ENCODE measurements at regions not wholly inside any gene's neighbourhood (a gene's known extent, or its start where the extent isn't known, plus 50 kb on each side); places are given as distances from the start of the nearest gene placed in this dataset.
A peak's percentile ranks its signal among the peaks of the same experiment; 100 is the strongest.

- WGBS (ENCODE audit: extremely low coverage, insufficient coverage, insufficient read length), result no CpG with 5 or more reads among the region's 5 CpGs
- no peak overlapping the region for H4K8ac ChIP-seq (ENCODE audit: low read depth, low read length)
- no peaks in the 10 kb centered on the region for H3K79me1 ChIP-seq (ENCODE audit: low read length)
- H3K4me3 ChIP-seq (ENCODE audit: low read depth, low read length), result no peak overlapping the region
- no peak overlapping the region for H3K4ac ChIP-seq (ENCODE audit: low read depth, low read length)
- no peak overlapping the region for H2BK12ac ChIP-seq (ENCODE audit: low read length)
- H2AFZ ChIP-seq (ENCODE audit: insufficient read depth, low read length, poor library complexity), result no peak overlapping the region
- no peak overlapping the region for H3K18ac ChIP-seq (ENCODE audit: low read length)
- H2BK5ac ChIP-seq (ENCODE audit: low read depth, low read length, poor library complexity), result no peak overlapping the region
- no peak overlapping the region for H3K14ac ChIP-seq (ENCODE audit: low read length)
- no peak overlapping the region for H3K4me2 ChIP-seq (ENCODE audit: low read length)
- no peak overlapping the region for H3K9ac ChIP-seq (ENCODE audit: low read length)
- no peak for DNase-seq
- no peak overlapping the region for H2AK5ac ChIP-seq (ENCODE audit: low read length)
- H3K27ac ChIP-seq (ENCODE audit: low read depth, low read length), result no peak overlapping the region
- H4K12ac ChIP-seq (ENCODE audit: low read depth, low read length), result no peak overlapping the region
- no peak overlapping the region for H2BK120ac ChIP-seq (ENCODE audit: insufficient read depth, low read length, poor library complexity)
- no peak overlapping the region for H3K23ac ChIP-seq (ENCODE audit: low read length)
- no peaks in the 10 kb centered on the region for H3K9me3 ChIP-seq (ENCODE audit: insufficient read depth, low read depth, low read length)
- H4K91ac ChIP-seq (ENCODE audit: low read depth, low read length), result peak overlapping the region; percentile 24
- no peaks in the 10 kb centered on the region for H3K79me2 ChIP-seq (ENCODE audit: control insufficient read depth, insufficient read depth, low read length, poor library complexity)
- peaks cover 2% of the 10 kb centered on the region for H3K27me3 ChIP-seq (ENCODE audit: insufficient read depth, low read length)
- no peaks in the 10 kb centered on the region for H3K4me1 ChIP-seq (ENCODE audit: control insufficient read depth in 1 of 2, insufficient read depth in 2 of 2, low read length in 2 of 2)
- H3K36me3 ChIP-seq (ENCODE audit: control insufficient read depth in 1 of 2, insufficient read depth in 2 of 2, low read length in 2 of 2), result no peaks in the 10 kb centered on the region
Measured at GRCh38 chr1:199751506-199751905, 276.0 kb upstream of the NR5A2 start.

DNA sequence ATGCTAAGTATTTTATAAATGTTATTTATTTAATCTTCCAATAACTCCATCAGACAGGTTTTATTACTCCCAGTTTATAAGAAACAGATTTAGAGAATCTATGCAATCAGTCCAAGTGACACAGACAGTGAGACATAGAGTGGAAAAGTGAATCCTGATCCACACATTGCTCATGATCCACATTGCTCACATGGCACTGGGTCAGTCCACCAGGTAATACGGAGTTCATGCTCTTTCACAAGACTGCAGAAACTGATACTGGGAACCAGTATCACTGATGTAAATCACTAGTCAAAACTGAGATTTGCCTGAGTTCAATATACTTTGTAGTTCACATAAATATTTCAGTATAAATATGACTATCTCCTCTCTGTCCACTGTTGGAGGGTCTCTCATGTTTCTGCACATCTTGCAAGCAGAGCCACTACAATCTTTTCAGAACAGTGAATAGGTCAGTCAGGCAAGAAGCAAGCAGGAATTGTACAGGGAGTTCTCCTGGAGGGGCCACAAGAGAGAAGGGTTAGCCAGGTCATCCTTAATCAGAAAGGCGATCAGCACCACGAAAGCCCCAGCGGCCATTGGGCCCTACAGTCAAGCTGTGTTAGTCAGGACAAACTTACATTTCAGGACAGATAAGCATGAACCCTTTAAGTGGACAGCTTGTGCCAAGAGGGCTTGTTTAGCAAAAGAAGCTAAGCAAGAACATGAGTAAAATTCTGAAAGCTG lies 275.4 kb upstream of the NR5A2 start:
- Histone ChIP-seq H3K4me2 (ENCODE audit: low read length) (no peak overlapping the region), H3K79me1 (ENCODE audit: low read length) (no peaks in the 10 kb centered on the region), H2BK5ac (ENCODE audit: low read depth, low read length, poor library complexity) (no peak overlapping the region), H3K27me3 (ENCODE audit: insufficient read depth, low read length) (peaks cover 2% of the 10 kb centered on the region), H4K12ac (ENCODE audit: low read depth, low read length) (no peak overlapping the region), H4K8ac (ENCODE audit: low read depth, low read length) (no peak overlapping the region), H3K4me3 (ENCODE audit: low read depth, low read length) (no peak overlapping the region), H3K79me2 (ENCODE audit: control insufficient read depth, insufficient read depth, low read length, poor library complexity) (no peaks in the 10 kb centered on the region), H3K18ac (ENCODE audit: low read length) (no peak overlapping the region), H3K9me3 (ENCODE audit: insufficient read depth, low read depth, low read length) (no peaks in the 10 kb centered on the region), H3K4me1 (ENCODE audit: control insufficient read depth in 1 of 2, insufficient read depth in 2 of 2, low read length in 2 of 2) (no peaks in the 10 kb centered on the region), H3K4ac (ENCODE audit: low read depth, low read length) (no peak overlapping the region), H2BK120ac (ENCODE audit: insufficient read depth, low read length, poor library complexity) (no peak overlapping the region), H2AFZ (ENCODE audit: insufficient read depth, low read length, poor library complexity) (no peak overlapping the region), H2BK12ac (ENCODE audit: low read length) (no peak overlapping the region), H3K9ac (ENCODE audit: low read length) (no peak overlapping the region), H3K23ac (ENCODE audit: low read length) (no peak overlapping the region), H3K14ac (ENCODE audit: low read length) (no peak overlapping the region), H3K36me3 (ENCODE audit: control insufficient read depth in 1 of 2, insufficient read depth in 2 of 2, low read length in 2 of 2) (no peaks in the 10 kb centered on the region), H2AK5ac (ENCODE audit: low read length) (no peak overlapping the region), H4K91ac (ENCODE audit: low read depth, low read length) (no peak overlapping the region), H3K27ac (ENCODE audit: low read depth, low read length) (no peak overlapping the region)
- WGBS (ENCODE audit: extremely low coverage, insufficient coverage, insufficient read length), result no CpG with 5 or more reads among the region's 4 CpGs
- no peak for DNase-seq

GRCh38 chr1:199752688-199753027 lies 274.9 kb upstream of the NR5A2 start:
- no peak overlapping the region for H4K8ac ChIP-seq (ENCODE audit: low read depth, low read length)
- no peaks in the 10 kb centered on the region for H3K79me1 ChIP-seq (ENCODE audit: low read length)
- H2BK120ac ChIP-seq (ENCODE audit: insufficient read depth, low read length, poor library complexity), result no peak overlapping the region
- H3K4me3 ChIP-seq (ENCODE audit: low read depth, low read length), result no peak overlapping the region
- no peak overlapping the region for H3K4ac ChIP-seq (ENCODE audit: low read depth, low read length)
- no peak overlapping the region for H2BK12ac ChIP-seq (ENCODE audit: low read length)
- no peak overlapping the region for H2AFZ ChIP-seq (ENCODE audit: insufficient read depth, low read length, poor library complexity)
- no peak overlapping the region for H3K23ac ChIP-seq (ENCODE audit: low read length)
- no peaks in the 10 kb centered on the region for H3K79me2 ChIP-seq (ENCODE audit: control insufficient read depth, insufficient read depth, low read length, poor library complexity)
- no CpG with 5 or more reads among the region's 2 CpGs for WGBS (ENCODE audit: extremely low coverage, insufficient coverage, insufficient read length)
- H3K4me2 ChIP-seq (ENCODE audit: low read length), result no peak overlapping the region
- H3K9me3 ChIP-seq (ENCODE audit: insufficient read depth, low read depth, low read length), result no peaks in the 10 kb centered on the region
- H3K9ac ChIP-seq (ENCODE audit: low read length), result no peak overlapping the region
- no peaks in the 10 kb centered on the region for H3K4me1 ChIP-seq (ENCODE audit: control insufficient read depth in 1 of 2, insufficient read depth in 2 of 2, low read length in 2 of 2)
- H3K27me3 ChIP-seq (ENCODE audit: insufficient read depth, low read length), result peaks cover 2% of the 10 kb centered on the region
- H3K36me3 ChIP-seq (ENCODE audit: control insufficient read depth in 1 of 2, insufficient read depth in 2 of 2, low read length in 2 of 2), result no peaks in the 10 kb centered on the region
- H3K14ac ChIP-seq (ENCODE audit: low read length), result no peak overlapping the region
- H3K27ac ChIP-seq (ENCODE audit: low read depth, low read length), result no peak overlapping the region
- no peak overlapping the region for H2AK5ac ChIP-seq (ENCODE audit: low read length)
- H4K91ac ChIP-seq (ENCODE audit: low read depth, low read length), result no peak overlapping the region
- no peak overlapping the region for H3K18ac ChIP-seq (ENCODE audit: low read length)
- H4K12ac ChIP-seq (ENCODE audit: low read depth, low read length), result no peak overlapping the region
- H2BK5ac ChIP-seq (ENCODE audit: low read depth, low read length, poor library complexity), result no peak overlapping the region
- no peak for DNase-seq

GRCh38 chr1:199753513-199753912 lies 274.0 kb upstream of the NR5A2 start:
- Histone ChIP-seq H2AFZ (ENCODE audit: insufficient read depth, low read length, poor library complexity) (no peak overlapping the region), H2BK12ac (ENCODE audit: low read length) (no peak overlapping the region), H2BK120ac (ENCODE audit: insufficient read depth, low read length, poor library complexity) (no peak overlapping the region), H3K4me2 (ENCODE audit: low read length) (no peak overlapping the region), H4K12ac (ENCODE audit: low read depth, low read length) (no peak overlapping the region), H2AK5ac (ENCODE audit: low read length) (no peak overlapping the region), H3K4me1 (ENCODE audit: control insufficient read depth in 1 of 2, insufficient read depth in 2 of 2, low read length in 2 of 2) (no peaks in the 10 kb centered on the region), H3K18ac (ENCODE audit: low read length) (no peak overlapping the region), H3K4me3 (ENCODE audit: low read depth, low read length) (no peak overlapping the region), H3K27me3 (ENCODE audit: insufficient read depth, low read length) (no peaks in the 10 kb centered on the region), H3K9ac (ENCODE audit: low read length) (no peak overlapping the region), H3K79me1 (ENCODE audit: low read length) (no peaks in the 10 kb centered on the region), H3K14ac (ENCODE audit: low read length) (no peak overlapping the region), H3K4ac (ENCODE audit: low read depth, low read length) (no peak overlapping the region), H3K79me2 (ENCODE audit: control insufficient read depth, insufficient read depth, low read length, poor library complexity) (no peaks in the 10 kb centered on the region), H3K36me3 (ENCODE audit: control insufficient read depth in 1 of 2, insufficient read depth in 2 of 2, low read length in 2 of 2) (no peaks in the 10 kb centered on the region), H4K8ac (ENCODE audit: low read depth, low read length) (no peak overlapping the region), H3K9me3 (ENCODE audit: insufficient read depth, low read depth, low read length) (no peaks in the 10 kb centered on the region), H2BK5ac (ENCODE audit: low read depth, low read length, poor library complexity) (no peak overlapping the region), H4K91ac (ENCODE audit: low read depth, low read length) (no peak overlapping the region), H3K23ac (ENCODE audit: low read length) (no peak overlapping the region), H3K27ac (ENCODE audit: low read depth, low read length) (no peak overlapping the region)
- no CpG with 5 or more reads among the region's 2 CpGs for WGBS (ENCODE audit: extremely low coverage, insufficient coverage, insufficient read length)
- DNase-seq, result no peak

Measured in trophoblast cell (in vitro differentiated cells and primary cell).